OCI-LY3 (cell line): ENCODE measurements at regions not wholly inside any gene's neighbourhood (a gene's known extent, or its start where the extent isn't known, plus 50 kb on each side); places are given as distances from the start of the nearest gene placed in this dataset.

Source experiments
- H2AFZ ChIP-seq: fragments of 200-600, 300-600 bp; shearing (Covaris generic); 2 replicates; pipeline ENCODE4 v1.6.0; 2014; ENCODE audit warnings: antibody characterized with exemption, low read depth, low read length
- H3K27ac ChIP-seq: fragments of 200-600, 300-600 bp; sonication (generic); 2 replicates; pipeline ENCODE4 v1.5.1; 2014; ENCODE audit warnings: mild to moderate bottlenecking, low read length, moderate library complexity, mixed read lengths
- H3K27me3 ChIP-seq: fragments of 200-600, 300-600 bp; sonication (generic); 2 replicates; pipeline ENCODE4 v1.6.1; 2014; ENCODE audit warnings: low read depth, low read length, mixed read lengths
- H3K36me3 ChIP-seq: fragments of 200-600, 300-600 bp; sonication (generic); replicated peaks from 2 replicates; pipeline ENCODE3; 2014; ENCODE audit warnings: low read depth, low read length, mixed read lengths
- H3K4me1 ChIP-seq: fragments of 300-600, 200-600 bp; sonication (generic); 2 replicates; pipeline ENCODE4 v1.6.1; 2014; ENCODE audit warnings: low read length, mixed read lengths
- H3K4me2 ChIP-seq: fragments of 200-600, 300-600 bp; sonication (generic); 2 replicates; pipeline ENCODE4 v1.6.1; 2014; ENCODE audit warnings: low read length, mixed read lengths
- H3K4me3 ChIP-seq: fragments of 300-600, 200-600 bp; sonication (generic); 2 replicates; pipeline ENCODE4 v1.5.1; 2014; ENCODE audit warnings: antibody characterized with exemption, mild to moderate bottlenecking, low read length, moderate library complexity
- H3K79me2 ChIP-seq: fragments of 300-600, 200-600 bp; shearing (Covaris generic); 2 replicates; pipeline ENCODE4 v1.6.1; 2014; ENCODE audit warnings: mild to moderate bottlenecking, low read length, mixed read lengths
- H3K9ac ChIP-seq: fragments of 300-600, 200-600 bp; shearing (Covaris generic); 2 replicates; pipeline ENCODE4 v1.6.0; 2014; ENCODE audit warnings: mild to moderate bottlenecking, low read length, moderate library complexity
- H3K9me3 ChIP-seq: fragments of 200-600, 300-600 bp; shearing (Covaris generic); 2 replicates; pipeline ENCODE4 v1.6.1; 2014; ENCODE audit warnings: low read length, mixed read lengths; ENCODE audit not compliant: insufficient read depth
- H4K20me1 ChIP-seq: fragments of 200-600, 300-600 bp; sonication (generic); 2 replicates; pipeline ENCODE4 v1.6.1; 2016; ENCODE audit warnings: low read length, mixed read lengths; ENCODE audit not compliant: insufficient read depth
- EZH2phosphoT487 ChIP-seq: fragments of 200-600 bp; shearing (Covaris generic); IDR thresholded peaks from 2 replicates; pipeline ENCODE4 v1.6.1; 2018; ENCODE audit warnings: antibody characterized with exemption, mixed run types, low read depth
- TF ChIP-seq, protein P1 (sequence below): fragments of 200-600, 300-600 bp; sonication (generic); IDR thresholded peaks from 2 replicates; pipeline ENCODE4 v1.5.1; 2014; ENCODE audit warnings: antibody characterized with exemption, low read length, low read depth

GRCh38 chr5:124557761-124558160, 188.7 kb downstream of the ZNF608 start:
- Histone ChIP-seq H3K79me2 (no peaks in the 10 kb centered on the region), H4K20me1 (no peaks in the 10 kb centered on the region), H3K36me3 (no peaks in the 10 kb centered on the region), H3K4me1 (peaks cover 4% of the 10 kb centered on the region; the same call in 1 of the 2 replicates), H3K9me3 (no peaks in the 10 kb centered on the region), H3K27ac (no peak overlapping the region), H3K27me3 (no peaks in the 10 kb centered on the region), H3K4me3 (no peak overlapping the region), H3K4me2 (no peak overlapping the region), H2AFZ (no peak overlapping the region), H3K9ac (no peak overlapping the region)
- no peak for TF ChIP-seq EZH2phosphoT487
- TF ChIP-seq, protein P1, sequence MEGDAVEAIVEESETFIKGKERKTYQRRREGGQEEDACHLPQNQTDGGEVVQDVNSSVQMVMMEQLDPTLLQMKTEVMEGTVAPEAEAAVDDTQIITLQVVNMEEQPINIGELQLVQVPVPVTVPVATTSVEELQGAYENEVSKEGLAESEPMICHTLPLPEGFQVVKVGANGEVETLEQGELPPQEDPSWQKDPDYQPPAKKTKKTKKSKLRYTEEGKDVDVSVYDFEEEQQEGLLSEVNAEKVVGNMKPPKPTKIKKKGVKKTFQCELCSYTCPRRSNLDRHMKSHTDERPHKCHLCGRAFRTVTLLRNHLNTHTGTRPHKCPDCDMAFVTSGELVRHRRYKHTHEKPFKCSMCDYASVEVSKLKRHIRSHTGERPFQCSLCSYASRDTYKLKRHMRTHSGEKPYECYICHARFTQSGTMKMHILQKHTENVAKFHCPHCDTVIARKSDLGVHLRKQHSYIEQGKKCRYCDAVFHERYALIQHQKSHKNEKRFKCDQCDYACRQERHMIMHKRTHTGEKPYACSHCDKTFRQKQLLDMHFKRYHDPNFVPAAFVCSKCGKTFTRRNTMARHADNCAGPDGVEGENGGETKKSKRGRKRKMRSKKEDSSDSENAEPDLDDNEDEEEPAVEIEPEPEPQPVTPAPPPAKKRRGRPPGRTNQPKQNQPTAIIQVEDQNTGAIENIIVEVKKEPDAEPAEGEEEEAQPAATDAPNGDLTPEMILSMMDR, result no peak

- no peak overlapping the region for H3K4me2 ChIP-seq
- no peak for TF ChIP-seq EZH2phosphoT487
- TF ChIP-seq, protein P1, result no peak
- no peaks in the 10 kb centered on the region for H3K27me3 ChIP-seq
- no peak overlapping the region for H3K27ac ChIP-seq
- H3K4me3 ChIP-seq, result no peak overlapping the region
- H3K9ac ChIP-seq, result no peak overlapping the region
- H3K9me3 ChIP-seq, result no peaks in the 10 kb centered on the region
- H4K20me1 ChIP-seq, result no peaks in the 10 kb centered on the region
- no peak overlapping the region for H2AFZ ChIP-seq
- H3K79me2 ChIP-seq, result no peaks in the 10 kb centered on the region
- H3K36me3 ChIP-seq, result no peaks in the 10 kb centered on the region
- peaks cover 4% of the 10 kb centered on the region; the same call in 1 of the 2 replicates for H3K4me1 ChIP-seq
These were observed 191.5 kb downstream of the ZNF608 start for GRCh38 chr5:124554746-124555578.

- Histone ChIP-seq H3K9ac (no peak overlapping the region), H3K4me3 (no peak overlapping the region), H4K20me1 (no peaks in the 10 kb centered on the region), H3K27me3 (no peaks in the 10 kb centered on the region), H3K36me3 (no peaks in the 10 kb centered on the region), H3K4me2 (no peak overlapping the region), H3K4me1 (peaks cover 4% of the 10 kb centered on the region; the same call in 1 of the 2 replicates), H3K9me3 (no peaks in the 10 kb centered on the region), H3K27ac (no peak overlapping the region), H3K79me2 (no peaks in the 10 kb centered on the region), H2AFZ (no peak overlapping the region)
- no peak for TF ChIP-seq EZH2phosphoT487
- TF ChIP-seq, protein P1, result no peak
These were observed 192.5 kb downstream of the ZNF608 start for GRCh38 chr5:124553911-124554310.

DNA sequence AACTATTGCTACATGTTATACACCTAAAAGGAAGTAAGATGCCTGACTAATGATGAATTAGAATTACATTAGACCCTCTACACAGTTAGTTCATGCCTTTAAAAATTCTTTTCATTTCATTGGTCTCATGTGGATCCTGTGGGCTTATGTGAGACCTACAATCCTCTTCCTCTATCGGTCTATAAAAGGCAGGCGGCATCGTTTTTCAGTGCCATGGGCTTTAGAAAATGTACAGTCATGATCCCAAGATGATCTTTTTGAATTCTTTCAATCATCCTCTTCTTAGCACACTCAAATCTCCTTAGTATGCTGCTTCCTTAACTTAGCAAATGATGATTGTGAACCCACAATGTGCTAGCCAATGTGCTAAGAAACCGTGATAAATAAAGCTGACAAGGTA, 193.9 kb downstream of the ZNF608 start:
- Histone ChIP-seq H3K36me3 (no peaks in the 10 kb centered on the region), H4K20me1 (no peaks in the 10 kb centered on the region), H3K27me3 (no peaks in the 10 kb centered on the region), H3K27ac (no peak overlapping the region), H3K4me2 (no peak overlapping the region), H3K4me3 (no peak overlapping the region), H3K4me1 (peaks cover 4% of the 10 kb centered on the region; the same call in 1 of the 2 replicates), H3K9ac (no peak overlapping the region), H2AFZ (no peak overlapping the region), H3K9me3 (no peaks in the 10 kb centered on the region), H3K79me2 (no peaks in the 10 kb centered on the region)
- TF ChIP-seq EZH2phosphoT487, result no peak
- TF ChIP-seq, protein P1, result no peak
